HG02884 (cell line): ENCODE measurements at regions not wholly inside any gene's neighbourhood (a gene's known extent, or its start where the extent isn't known, plus 50 kb on each side); places are given as distances from the start of the nearest gene placed in this dataset.
"Not testable (repeated sequence)": the region's sequence is repeated elsewhere in the genome, so short reads cannot be mapped to it uniquely, and the experiment has no call there.

Experiments
- ATAC-seq: cut with Tn5 transposase; IDR thresholded peaks from one replicate; pipeline ENCODE4 v1.9.1; 2021; ENCODE audit warnings: mild to moderate bottlenecking, moderate library complexity; ENCODE audit not compliant: unreplicated experiment

GRCh38 chr9:106775960-106776359 is 87.0 kb upstream of the ZNF462 start:
- no peak for ATAC-seq

DNA sequence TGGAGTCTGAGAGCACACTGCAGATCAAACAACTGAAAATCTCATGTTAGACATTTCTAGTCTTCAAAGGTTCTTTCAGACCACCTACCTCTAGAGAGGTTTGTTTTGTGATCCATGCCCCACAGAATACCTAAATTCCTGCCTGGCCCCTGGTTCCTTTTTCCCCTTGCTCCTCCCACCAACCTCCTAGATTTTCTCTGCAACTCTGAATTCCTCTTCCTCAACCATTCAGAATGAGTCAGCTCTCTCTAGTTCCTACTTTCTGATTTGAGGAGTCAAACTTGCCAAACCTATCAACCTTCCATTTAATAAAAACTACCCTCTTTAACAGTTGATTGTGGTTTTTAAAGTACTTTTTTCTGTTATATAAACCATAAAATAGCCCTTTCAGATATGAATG is 83.2 kb upstream of the ZNF462 start:
- ATAC-seq: no peak

DNA sequence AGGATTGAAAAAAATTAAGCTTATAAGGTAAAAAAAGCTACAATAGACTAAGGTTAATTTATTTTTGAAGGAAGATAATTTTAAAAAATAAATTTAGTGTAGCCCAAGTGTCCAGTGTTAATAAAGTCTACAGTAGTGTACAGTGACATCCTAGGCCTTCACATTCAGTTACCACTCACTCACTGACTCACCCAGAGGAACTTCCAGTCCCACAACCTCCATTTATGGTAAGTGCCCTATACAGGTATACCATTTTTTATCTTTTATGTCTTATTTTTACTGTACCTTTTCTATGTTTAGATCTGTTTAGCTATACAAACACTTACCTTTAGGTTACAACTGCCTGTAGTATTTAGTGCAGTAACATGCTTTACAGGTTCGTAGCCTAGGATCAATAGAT is 79.8 kb upstream of the ZNF462 start:
- ATAC-seq: no peak

GRCh38 chr9:106784076-106784475 is 78.9 kb upstream of the ZNF462 start:
- no peak for ATAC-seq

GRCh38 chr9:106785200-106785599 is 77.8 kb upstream of the ZNF462 start:
- no peak for ATAC-seq

- ATAC-seq: not testable (repeated sequence)
Observed at GRCh38 chr9:106788021-106788420, 74.9 kb upstream of the ZNF462 start.

GRCh38 chr9:106795031-106795430 is 67.9 kb upstream of the ZNF462 start:
- no peak for ATAC-seq

- ATAC-seq: no peak
Observed at GRCh38 chr9:106796771-106797170, 66.2 kb upstream of the ZNF462 start.

DNA sequence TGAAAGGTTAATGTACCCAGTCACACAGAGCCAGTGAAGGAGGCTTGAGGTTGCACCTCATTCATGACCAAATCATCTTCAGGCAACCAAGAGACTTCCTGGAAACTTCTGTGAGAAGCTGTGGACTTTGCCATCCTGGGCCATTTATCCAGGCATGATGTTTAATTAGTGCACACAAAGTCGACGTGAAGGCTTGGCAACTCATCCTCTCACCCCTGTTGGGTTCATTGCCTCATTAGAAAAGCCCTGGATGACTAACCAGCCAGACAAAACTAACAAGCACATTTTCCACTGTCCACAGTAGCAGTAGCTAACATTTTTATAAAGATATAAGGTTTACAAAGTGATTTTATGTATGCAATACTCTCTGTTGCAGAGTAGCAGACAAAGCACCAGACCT is 65.7 kb upstream of the ZNF462 start:
- no peak for ATAC-seq

GRCh38 chr9:106798016-106798799 is 64.8 kb upstream of the ZNF462 start:
- ATAC-seq: no peak

- ATAC-seq: no peak
Observed at GRCh38 chr9:106799152-106799551, 63.8 kb upstream of the ZNF462 start.

- ATAC-seq: no peak
Observed at GRCh38 chr9:106800701-106801270, 62.2 kb upstream of the ZNF462 start.

DNA sequence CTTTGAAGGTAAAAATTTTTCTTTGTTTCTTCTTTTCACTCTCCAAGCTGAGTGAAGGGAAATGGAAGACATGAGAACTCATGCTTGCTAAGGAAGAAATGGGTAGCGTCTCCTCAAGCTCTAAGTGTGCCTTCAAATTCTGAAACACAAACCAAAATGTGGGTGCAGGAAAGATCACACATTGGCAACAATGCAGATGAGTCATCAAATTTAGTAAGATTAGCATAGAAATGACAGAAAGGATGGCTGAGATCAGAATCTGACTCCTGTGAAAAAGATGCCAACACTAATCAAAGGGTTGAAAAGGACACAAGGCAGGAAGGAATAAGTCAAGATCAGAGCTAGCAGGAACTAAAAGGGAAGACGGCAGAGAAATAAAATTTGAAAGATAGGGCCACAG is 61.1 kb upstream of the ZNF462 start:
- ATAC-seq: no peak
